Esophagus muscularis mucosa (tissue), 4 donors: ENCODE measurements at regions not wholly inside any gene's neighbourhood (a gene's known extent, or its start where the extent isn't known, plus 50 kb on each side); places are given as distances from the start of the nearest gene placed in this dataset.

ENCODE experiments used
- DNase-seq: peaks from one replicate; pipeline ENCODE4 v3.0.0-alpha.2; 2017; ENCODE audit errors: extremely low spot score
- H3K27ac ChIP-seq, 4 donors: fragments of 200-600 bp; sonication (generic); replicated peaks in 1 of 4; 1 replicate in 3 of 4; 2 replicates in 1 of 4; pipeline ENCODE4 v1.5.1; 2016 to 2019; ENCODE audit warnings: mild to moderate bottlenecking in 1 of 4
- H3K27me3 ChIP-seq, 4 donors: fragments of 200-600 bp; sonication (generic); one replicate each; pipeline versions ENCODE4 v1.5.1 to v1.6.0; 2016 to 2019
- H3K36me3 ChIP-seq, 4 donors: fragments of 200-600 bp; sonication (generic); one replicate each; pipeline ENCODE4 v1.5.1; 2016 to 2019
- H3K4me1 ChIP-seq, 4 donors: fragments of 200-600 bp; sonication (generic); one replicate each; pipeline ENCODE4 v1.5.1; 2016 to 2019
- H3K4me3 ChIP-seq, 4 donors: fragments of 200-600 bp; sonication (generic); 1 replicate in 2 of 4; 2 replicates in 2 of 4; pipeline ENCODE4 v1.5.1; 2016 to 2019; ENCODE audit warnings: mild to moderate bottlenecking in 4 of 4, moderate library complexity in 1 of 4
- H3K9me3 ChIP-seq, 4 donors: fragments of 200-600 bp; sonication (generic); 1 replicate in 3 of 4; 2 replicates in 1 of 4; pipeline ENCODE4 v1.5.1; 2016 to 2019
- EP300 ChIP-seq: sonication (generic); formaldehyde crosslinking; IDR thresholded peaks from one replicate; pipeline ENCODE4 v1.6.1; 2017; ENCODE audit warnings: antibody characterized with exemption
- POLR2A ChIP-seq: fragments of 450-650 bp; IDR thresholded peaks from one replicate; pipeline ENCODE4 v1.6.1; 2017; ENCODE audit warnings: antibody characterized with exemption, moderate library complexity, mild to moderate bottlenecking, low read depth
- POLR2AphosphoS5 ChIP-seq, 2 donors: sonication (generic); formaldehyde crosslinking; IDR thresholded peaks; one replicate each; pipeline ENCODE4 v1.6.1; 2017; ENCODE audit warnings: antibody characterized with exemption in 2 of 2
- WGBS: methylation state at CpG from one replicate; pipeline ENCODE4 v1.1.5; 2018; 5-methylcytosine and 5-hydroxymethylcytosine counted together
- intact Hi-C: fragments of 100-400 bp; cut with DNase I; formaldehyde crosslinking; loops from one replicate; pipeline ENCODE4 v1.15.1; 2023
- TF ChIP-seq, protein P1 (sequence below), 3 experiments: fragments of 200-600 bp in 2 of 3; fragments of 450-650 bp in 1 of 3; sonication (generic) in 2 of 3; IDR thresholded peaks; one replicate each; pipeline ENCODE4 v1.5.1; 2017 to 2019; ENCODE audit warnings: antibody characterized with exemption in 3 of 3, mild to moderate bottlenecking in 2 of 3, moderate library complexity in 1 of 3

DNA sequence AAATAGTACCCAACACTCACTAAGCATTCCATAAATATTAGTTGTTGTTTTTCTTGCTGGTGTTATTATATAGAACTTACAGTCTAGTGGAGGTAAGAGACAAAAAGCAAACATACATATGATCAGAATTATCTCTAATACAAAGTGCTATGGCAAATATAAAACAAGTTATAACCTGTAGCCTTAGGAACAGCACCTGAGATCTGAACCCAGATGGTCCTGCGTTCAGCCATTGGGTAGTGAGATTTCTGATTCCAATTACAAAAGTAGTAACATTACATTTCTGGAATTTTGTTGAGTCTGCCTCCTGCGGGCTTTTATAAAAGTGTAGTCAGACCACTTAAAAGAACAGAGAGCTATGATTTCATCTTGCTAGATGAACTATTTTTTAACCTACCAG, 242.9 kb upstream of the ZNF462 start:
- DNase-seq = no peak
- peaks cover 7 to 31% (median 21%) of the 10 kb centered on the region in 4 donors for H3K4me1 ChIP-seq
- 94% methylated on average over 2 of the region's 2 CpGs for WGBS
- intact Hi-C loops = loop anchor here (10.0 kb wide), 1 partner anchor 95 kb away; no protein-coding TSS in a partner anchor
- TF ChIP-seq POLR2AphosphoS5 (IDR thresholded peaks at IDR 0.05) (no peak), POLR2A (no peak), EP300 (no peak)
- TF ChIP-seq, protein P1, sequence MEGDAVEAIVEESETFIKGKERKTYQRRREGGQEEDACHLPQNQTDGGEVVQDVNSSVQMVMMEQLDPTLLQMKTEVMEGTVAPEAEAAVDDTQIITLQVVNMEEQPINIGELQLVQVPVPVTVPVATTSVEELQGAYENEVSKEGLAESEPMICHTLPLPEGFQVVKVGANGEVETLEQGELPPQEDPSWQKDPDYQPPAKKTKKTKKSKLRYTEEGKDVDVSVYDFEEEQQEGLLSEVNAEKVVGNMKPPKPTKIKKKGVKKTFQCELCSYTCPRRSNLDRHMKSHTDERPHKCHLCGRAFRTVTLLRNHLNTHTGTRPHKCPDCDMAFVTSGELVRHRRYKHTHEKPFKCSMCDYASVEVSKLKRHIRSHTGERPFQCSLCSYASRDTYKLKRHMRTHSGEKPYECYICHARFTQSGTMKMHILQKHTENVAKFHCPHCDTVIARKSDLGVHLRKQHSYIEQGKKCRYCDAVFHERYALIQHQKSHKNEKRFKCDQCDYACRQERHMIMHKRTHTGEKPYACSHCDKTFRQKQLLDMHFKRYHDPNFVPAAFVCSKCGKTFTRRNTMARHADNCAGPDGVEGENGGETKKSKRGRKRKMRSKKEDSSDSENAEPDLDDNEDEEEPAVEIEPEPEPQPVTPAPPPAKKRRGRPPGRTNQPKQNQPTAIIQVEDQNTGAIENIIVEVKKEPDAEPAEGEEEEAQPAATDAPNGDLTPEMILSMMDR (IDR thresholded peaks at IDR 0.05) = no peak
- no peaks in the 10 kb centered on the region for H3K27me3 ChIP-seq
- H3K27ac ChIP-seq = no peak overlapping the region
- no peaks in the 10 kb centered on the region for H3K9me3 ChIP-seq
- no peaks in the 10 kb centered on the region for H3K36me3 ChIP-seq
- H3K4me3 ChIP-seq = no peak overlapping the region

DNA sequence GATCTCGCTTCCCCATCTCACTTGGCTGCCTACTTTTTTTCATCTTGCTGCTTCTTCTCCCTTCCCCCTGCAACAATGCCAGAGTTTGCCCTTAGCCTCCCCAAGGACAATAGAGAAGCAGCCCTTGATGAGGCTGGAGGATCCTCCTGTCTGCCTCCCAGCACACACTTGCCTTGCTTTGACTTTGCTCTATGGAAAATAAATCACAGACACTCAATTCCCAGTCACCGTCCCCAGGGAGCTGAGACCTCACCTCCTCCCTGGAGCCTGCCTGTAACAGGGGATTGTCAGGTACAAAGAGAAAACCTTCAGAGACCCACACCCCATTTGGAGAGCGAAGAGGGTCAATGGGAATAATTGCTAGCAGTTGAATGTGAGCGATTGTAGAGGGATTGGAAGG, 242.1 kb upstream of the ZNF462 start:
- intact Hi-C loops = loop anchor here (10.0 kb wide), 1 partner anchor 96 kb away; no protein-coding TSS in a partner anchor
- H3K27ac ChIP-seq = peak overlapping the region in 1 of 4 donors; percentile 48
- no peaks in the 10 kb centered on the region for H3K36me3 ChIP-seq
- WGBS = 74% methylated on average over 4 of the region's 4 CpGs
- no peak overlapping the region for H3K4me3 ChIP-seq
- no peaks in the 10 kb centered on the region for H3K9me3 ChIP-seq
- H3K27me3 ChIP-seq = no peaks in the 10 kb centered on the region
- DNase-seq = no peak
- peaks cover 8 to 30% (median 19%) of the 10 kb centered on the region in 4 donors for H3K4me1 ChIP-seq
- TF ChIP-seq EP300 (no peak), POLR2AphosphoS5 (IDR thresholded peaks at IDR 0.05) (no peak), POLR2A (no peak)
- TF ChIP-seq, protein P1 (IDR thresholded peaks at IDR 0.05) = no peak

DNA sequence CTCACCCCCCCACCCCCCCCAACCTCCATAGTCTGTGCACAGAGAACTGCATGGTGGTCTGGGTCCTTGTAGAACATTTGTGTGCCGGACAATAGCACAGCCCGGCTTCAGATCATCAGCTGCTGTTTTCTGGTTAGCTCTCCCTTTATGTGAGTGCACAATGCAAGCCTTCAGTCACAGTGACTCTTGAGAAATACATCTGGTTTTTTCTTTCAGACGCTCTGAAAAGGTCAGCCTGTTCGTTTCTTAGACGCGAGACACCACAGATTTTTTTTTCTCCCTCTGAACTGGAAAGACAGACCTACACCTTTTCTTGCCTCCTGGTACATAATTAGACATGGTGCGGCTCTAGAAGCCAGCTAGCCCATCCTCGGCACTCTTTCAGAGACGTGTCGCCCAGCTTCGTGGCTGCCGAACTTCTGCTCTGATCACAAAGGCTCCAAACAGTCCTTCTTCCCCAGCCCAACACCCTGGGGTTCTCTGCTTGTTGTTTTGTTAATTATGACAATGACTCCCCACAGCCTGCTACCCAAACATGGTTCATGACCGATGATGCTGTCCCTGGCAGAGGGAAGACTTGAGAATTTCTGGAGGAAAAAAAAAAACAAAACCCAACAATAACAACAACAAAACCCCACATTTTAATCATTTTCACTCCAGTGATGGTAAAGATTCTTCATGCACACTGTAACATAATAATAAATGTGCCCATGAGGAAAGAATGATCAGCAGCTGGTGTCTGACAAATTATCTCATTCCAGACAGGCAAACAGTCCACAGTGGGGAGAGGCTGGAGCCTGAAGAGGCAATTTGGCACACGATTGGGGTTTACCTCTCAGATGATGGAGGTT, 241.4 kb upstream of the ZNF462 start:
- H3K9me3 ChIP-seq = no peaks in the 10 kb centered on the region
- 52% methylated on average over 14 of the region's 14 CpGs for WGBS
- no peaks in the 10 kb centered on the region for H3K36me3 ChIP-seq
- H3K27me3 ChIP-seq = no peaks in the 10 kb centered on the region
- peaks cover 3 to 24% (median 12%) of the 10 kb centered on the region in 4 donors for H3K4me1 ChIP-seq
- H3K27ac ChIP-seq = peak overlapping the region in 3 of 4 donors; percentile 23 to 58 (median 35)
- DNase-seq = no peak
- TF ChIP-seq, protein P1 (IDR thresholded peaks at IDR 0.05) = no peak
- TF ChIP-seq EP300 (no peak), POLR2A (no peak), POLR2AphosphoS5 (IDR thresholded peaks at IDR 0.05) (no peak)
- intact Hi-C loops = loop anchor here (10.0 kb wide), 1 partner anchor 97 kb away; no protein-coding TSS in a partner anchor
- no peak overlapping the region for H3K4me3 ChIP-seq

DNA sequence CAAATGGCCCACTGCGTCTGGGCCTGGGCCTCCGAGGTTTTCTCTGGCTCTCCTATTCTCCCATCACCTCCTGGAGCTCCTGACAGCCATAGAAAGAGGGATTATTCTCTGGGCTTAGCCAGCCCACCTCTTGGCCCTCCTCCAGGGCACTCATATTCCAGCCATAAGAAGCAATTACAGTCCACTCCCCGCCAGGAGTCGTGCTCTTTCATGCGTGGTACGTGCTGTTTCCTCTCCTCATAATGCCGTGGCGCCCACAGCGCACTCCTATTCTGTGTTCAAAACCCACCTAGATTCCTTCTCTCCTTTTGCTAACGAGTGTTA, 240.8 kb upstream of the ZNF462 start:
- Histone ChIP-seq H3K4me3 (no peak overlapping the region), H3K36me3 (no peaks in the 10 kb centered on the region), H3K27ac (peak overlapping the region in 3 of 4 donors; percentile 23 to 58 (median 35)), H3K4me1 (peaks cover 3 to 19% (median 8%) of the 10 kb centered on the region in 4 donors), H3K9me3 (no peaks in the 10 kb centered on the region), H3K27me3 (no peaks in the 10 kb centered on the region)
- 75% methylated on average over 10 of the region's 10 CpGs for WGBS
- TF ChIP-seq POLR2AphosphoS5 (IDR thresholded peaks at IDR 0.05) = no peak
- no peak for TF ChIP-seq POLR2A
- no peak for DNase-seq
- intact Hi-C loops = loop anchor here (10.0 kb wide), 1 partner anchor 97 kb away; no protein-coding TSS in a partner anchor

DNA sequence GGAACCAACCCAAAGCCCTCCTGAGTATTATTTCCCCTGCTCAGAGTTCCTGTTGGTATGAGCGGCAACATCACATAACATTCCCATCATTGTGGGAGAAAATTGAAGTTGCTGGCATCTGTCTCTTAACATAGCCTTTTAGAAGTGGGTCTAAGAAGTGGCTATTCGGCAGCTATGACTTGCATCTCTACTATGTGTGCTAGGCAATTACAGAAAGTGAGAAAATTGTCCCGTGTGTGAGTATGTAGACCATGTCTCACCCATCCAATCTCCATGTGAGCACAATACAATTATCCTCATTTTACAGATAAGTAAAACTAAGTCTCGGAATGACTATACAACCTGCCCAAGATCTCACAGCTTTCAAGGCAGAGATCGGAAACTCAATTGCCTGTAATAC, 239.4 kb upstream of the ZNF462 start:
- no peaks in the 10 kb centered on the region for H3K36me3 ChIP-seq
- no peak overlapping the region for H3K27ac ChIP-seq
- no peaks in the 10 kb centered on the region for H3K9me3 ChIP-seq
- intact Hi-C loops = loop anchor here (10.0 kb wide), 1 partner anchor 99 kb away; no protein-coding TSS in a partner anchor
- H3K4me1 ChIP-seq = peaks cover 3 to 19% (median 7%) of the 10 kb centered on the region in 4 donors
- no peaks in the 10 kb centered on the region for H3K27me3 ChIP-seq
- no peak overlapping the region for H3K4me3 ChIP-seq
- 96% methylated on average over 5 of the region's 5 CpGs for WGBS
- DNase-seq = no peak
- TF ChIP-seq POLR2AphosphoS5 (IDR thresholded peaks at IDR 0.05) (no peak), EP300 (no peak), POLR2A (no peak)
- TF ChIP-seq, protein P1 (IDR thresholded peaks at IDR 0.05) = no peak
